ENCODE measurements at regions not wholly inside any gene's neighbourhood (a gene's known extent, or its start where the extent isn't known, plus 50 kb on each side); places are given as distances from the start of the nearest gene placed in this dataset.

GRCh38 chr10:57786850-57787750, 480.6 kb downstream of the IPMK start:
- no peak for DNase-seq (ENCODE audit: low spot score)

DNA sequence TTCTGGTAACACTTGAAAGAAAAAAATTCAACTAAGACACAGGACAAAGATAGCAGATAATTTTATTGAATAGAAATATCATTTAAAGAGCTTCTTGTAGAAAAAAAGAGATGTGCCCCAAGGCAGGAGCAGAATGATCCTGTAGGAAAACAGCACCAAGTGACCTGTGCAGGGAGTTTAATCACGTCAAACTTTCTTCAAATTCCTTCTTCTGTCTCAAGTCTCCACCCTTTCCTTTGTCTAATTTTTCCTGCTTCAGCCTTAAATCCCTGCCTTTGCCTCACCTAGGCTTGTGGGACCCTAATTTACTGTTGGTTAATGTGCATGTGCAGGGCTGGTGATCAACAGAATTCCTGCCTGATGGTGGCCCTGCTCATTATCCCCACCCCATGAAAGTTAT, 481.4 kb downstream of the IPMK start:
- no peak for DNase-seq (ENCODE audit: low spot score)

DNA sequence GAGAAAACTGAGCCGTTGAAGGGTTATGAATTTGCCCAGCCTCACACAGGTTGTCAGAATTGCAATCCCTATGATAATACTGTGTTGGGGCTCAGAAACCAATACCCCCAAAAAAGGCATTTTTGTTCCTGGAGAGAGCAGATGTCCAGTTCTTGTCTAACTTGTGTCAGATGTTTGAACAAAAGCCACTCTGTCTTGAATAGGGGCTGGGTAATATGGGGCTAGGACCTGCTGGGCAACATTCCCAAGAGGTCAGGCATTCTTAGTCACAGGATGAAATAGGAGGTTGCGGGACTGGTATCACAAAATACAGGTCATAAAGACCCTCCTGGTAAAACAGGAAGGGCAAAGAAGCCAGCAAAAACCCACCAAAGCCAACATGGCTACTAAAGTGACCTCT, 482.1 kb downstream of the IPMK start:
- DNase-seq (ENCODE audit: low spot score) = no peak

GRCh38 chr10:57785068-57785467, 482.6 kb downstream of the IPMK start:
- DNase-seq (ENCODE audit: low spot score) = peak; percentile 4

DNA sequence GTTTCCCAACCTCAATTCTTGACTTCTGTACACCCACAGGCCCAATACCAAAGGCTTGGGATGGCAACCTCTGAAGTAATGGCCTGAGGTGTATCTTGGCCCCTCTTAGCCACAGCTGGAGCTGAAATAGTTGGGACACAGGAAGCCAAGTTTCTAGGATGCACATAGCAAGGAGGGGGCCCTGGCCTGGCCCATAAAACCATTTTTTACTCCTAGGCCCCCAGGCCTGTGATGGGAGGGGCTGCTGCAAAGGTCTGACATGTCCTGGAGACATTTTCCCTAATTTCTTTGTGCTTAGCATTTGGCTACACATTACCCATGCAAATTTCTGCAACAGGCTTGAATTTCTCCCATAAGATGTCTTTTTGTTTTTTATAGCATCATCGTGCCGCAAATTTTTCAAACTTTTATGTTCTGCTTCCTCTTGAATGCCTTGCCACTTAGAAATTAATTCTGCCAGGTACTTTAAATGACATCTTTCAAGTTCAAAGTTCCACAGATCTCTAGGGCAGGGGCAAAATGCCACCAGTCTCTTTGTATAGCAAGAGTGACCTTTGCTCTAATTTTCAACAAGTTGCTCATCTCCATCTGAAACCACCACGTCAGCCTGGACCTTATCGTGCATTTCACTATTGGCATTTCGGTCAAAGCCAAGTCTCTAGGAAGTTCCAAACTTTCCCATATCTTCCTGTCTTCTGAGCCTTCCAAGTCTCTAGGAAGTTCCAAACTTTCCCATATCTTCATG, 490.8 kb downstream of the IPMK start:
- no peak for DNase-seq (ENCODE audit: low spot score)

DNA sequence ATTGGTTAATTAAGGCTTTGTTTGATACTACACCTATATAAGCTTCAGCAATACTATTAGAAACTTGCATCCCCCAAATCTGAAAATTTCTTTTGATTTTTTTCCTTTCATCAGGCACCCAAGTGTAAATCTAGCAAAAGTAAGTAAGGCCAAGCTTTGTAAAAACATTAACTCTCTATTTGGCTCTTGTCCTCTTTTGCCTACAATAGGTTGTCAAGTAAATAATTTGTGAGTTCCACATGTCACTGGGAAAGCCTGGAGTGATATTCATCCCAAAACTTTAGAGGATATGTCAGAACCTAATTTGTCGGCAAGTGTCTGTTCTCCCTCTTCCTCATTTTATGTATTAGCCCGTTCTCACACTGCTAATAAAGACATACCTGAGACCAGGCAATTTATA, 492.4 kb downstream of the IPMK start:
- DNase-seq (ENCODE audit: low spot score) = no peak

DNA sequence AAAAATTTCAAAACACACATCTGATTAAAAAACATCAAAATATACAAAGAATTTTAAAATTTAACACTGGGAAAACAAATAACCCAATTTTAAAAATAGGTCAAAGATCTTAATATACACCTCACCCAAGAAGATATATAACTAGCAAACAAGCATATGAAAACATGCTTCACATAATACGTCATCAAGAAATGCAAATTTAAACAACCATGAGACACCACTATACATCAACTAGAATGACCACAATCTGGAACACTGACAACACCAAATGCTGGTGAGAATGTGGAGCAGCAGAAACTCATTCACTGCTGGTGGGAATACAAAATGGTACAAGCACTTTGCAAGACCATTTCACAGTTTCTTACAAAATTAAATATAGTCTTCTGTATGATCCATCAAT, 498.4 kb downstream of the IPMK start:
- no peak for DNase-seq (ENCODE audit: low spot score)

- no peak for DNase-seq (ENCODE audit: low spot score)
These were observed 507.9 kb downstream of the IPMK start for GRCh38 chr10:57759777-57760176.

DNA sequence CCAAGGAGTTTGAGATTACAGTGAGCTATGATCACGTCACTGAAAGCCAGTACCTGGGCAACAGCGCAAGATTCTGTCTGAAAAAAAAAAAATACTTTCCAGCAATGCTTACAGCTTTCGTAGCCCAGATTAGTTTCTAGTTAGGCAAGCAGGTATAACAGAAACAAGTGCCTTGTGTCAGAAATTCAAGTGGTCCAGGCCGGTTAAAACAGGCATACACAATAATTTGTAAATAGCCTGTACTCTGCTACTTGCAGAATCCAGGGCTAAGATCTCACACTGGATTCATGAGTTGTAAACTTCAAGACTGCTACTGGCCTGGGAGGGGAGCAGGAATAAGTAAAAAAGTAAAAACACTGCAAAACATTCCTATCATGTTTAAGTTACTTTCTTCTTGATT, 512.9 kb downstream of the IPMK start:
- DNase-seq (ENCODE audit: low spot score) = no peak

- no peak for DNase-seq (ENCODE audit: low spot score)
These were observed 524.0 kb downstream of the IPMK start for GRCh38 chr10:57743711-57744110.

DNA sequence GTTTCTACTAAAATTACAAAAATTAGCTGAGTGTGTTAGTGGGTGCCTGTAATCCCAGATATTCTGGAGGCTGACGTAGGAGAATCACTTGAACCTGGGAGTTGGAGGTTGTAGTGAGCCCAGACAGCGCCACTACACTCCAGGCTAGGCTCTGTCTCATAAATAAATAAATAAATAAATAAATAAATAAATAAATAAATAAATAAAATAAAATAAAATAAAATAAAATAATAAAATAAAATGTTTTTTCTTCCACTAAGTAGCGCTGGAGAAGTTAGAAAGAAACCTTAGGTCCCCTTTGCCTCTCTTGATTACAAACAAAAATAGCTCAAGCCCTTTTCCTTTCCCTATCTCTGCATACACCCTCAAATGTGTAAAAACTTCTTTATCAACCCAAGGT, 525.9 kb downstream of the IPMK start:
- no peak for DNase-seq (ENCODE audit: low spot score)

GRCh38 chr10:57723305-57723704, 544.4 kb downstream of the IPMK start:
- DNase-seq (ENCODE audit: low spot score) = no peak

DNA sequence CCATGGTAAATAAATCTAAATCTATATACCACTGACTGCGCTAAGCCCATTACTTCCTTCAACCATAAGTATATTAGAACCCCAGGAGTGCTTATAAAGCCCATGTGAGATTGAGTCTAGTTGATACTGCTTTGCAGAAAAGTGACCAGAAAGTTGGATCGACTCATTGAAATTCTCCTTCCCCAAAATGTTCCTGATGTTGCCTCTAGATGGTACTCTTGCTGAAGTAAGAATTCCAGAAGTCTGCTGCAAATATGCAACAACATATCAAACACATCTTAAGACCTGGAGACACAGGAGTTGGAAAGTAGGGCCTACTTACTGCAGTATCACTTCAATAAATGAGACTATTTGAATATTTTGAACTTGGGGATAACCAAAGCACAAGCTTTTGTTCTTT, 550.8 kb downstream of the IPMK start:
- DNase-seq (ENCODE audit: low spot score) = peak; percentile 2

DNA sequence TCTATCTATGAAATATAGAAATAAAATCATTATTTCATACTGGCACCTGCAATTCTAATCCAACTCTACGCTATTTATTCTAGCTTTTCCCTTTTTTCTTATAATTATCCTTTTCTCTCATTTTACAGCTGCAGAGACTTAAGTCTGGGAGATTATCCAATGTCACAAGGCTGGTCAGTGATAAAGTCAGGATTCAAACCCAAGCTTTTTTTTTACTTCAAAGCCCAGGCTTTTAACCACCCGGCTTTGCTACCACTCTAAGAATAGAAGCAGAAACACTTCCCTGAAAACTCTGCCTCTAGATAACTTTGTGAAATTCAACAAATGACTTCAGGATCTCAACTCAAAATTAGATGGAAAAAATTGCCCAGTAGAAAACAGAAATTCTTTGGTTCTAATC, 552.5 kb downstream of the IPMK start:
- DNase-seq (ENCODE audit: low spot score) = no peak

- no peak for DNase-seq (ENCODE audit: low spot score)
These were observed 560.4 kb downstream of the IPMK start for GRCh38 chr10:57707300-57707658.

DNA sequence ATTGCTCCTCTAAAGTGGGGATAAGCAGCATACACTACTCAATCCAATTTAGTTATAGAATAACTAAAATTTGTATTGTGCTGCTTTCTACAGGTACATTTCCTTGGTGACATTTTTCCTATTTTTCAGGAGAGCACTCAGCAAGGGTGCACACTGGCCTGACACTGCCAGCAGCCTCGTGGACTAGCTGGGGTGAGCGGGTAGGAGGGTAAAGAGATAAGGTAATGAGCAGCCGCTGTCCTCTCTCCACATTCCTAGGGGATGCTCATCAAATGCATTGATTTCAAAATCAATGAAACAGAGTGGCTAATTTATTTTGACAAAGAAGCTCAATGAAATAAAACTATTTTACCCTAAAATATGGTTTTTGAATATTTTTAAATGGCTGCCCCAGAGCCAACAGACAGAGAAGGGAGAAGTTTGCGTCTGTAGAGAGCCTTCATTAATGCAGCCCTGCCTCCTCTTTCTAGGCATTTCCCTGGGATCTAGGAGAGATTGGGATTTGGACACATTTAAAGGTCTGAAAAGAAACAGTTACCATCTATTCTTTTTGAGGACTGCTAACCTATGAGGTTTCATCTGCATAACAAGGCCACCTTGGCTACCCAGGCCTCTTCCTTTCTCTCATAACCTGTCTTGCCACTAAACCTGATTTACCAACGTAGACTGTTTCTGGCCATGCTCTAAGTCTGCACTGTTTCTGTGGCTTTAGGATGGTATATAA, 561.0 kb downstream of the IPMK start:
- DNase-seq (ENCODE audit: low spot score) = no peak

DNA sequence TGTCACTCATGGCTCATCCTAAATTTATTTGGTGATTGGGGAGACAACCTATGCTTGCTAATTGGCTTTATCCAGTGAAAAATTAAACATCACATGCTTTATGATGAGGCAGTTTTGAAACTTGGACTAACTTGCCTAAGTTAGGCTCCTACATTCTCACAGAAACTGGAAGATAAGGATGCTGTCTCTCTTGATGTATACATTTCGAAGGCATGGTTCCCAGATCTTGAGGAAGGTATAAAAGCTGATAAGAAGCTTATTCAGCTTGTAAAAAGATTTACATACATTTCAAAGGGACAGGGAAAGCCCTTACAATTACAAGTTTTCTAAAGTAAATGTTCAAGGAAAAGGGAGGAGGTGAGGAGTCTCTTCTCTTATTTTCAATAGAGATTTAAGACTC, 561.7 kb downstream of the IPMK start:
- no peak for DNase-seq (ENCODE audit: low spot score)

- no peak for DNase-seq (ENCODE audit: low spot score)
These were observed 567.8 kb downstream of the IPMK start for GRCh38 chr10:57699944-57700343.

DNA sequence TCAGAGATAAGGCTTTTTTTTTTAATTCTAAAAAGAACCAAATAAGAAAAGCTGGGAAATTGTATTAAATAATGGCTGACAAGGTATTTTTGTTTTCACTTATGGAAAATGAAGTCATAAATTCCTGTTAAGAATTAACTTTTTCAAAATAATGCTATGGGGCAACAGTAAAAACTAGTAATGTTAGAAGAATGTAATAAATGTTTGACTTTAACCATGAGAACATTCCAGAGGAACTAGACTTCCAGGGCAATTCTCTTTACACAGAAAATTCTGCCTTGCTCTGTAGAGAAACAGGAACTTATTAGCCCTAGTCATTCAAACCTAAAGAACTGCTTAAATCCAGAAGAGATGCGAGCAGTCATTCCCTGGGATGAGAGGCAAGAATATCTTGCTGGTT, 571.1 kb downstream of the IPMK start:
- no peak for DNase-seq (ENCODE audit: low spot score)

DNA sequence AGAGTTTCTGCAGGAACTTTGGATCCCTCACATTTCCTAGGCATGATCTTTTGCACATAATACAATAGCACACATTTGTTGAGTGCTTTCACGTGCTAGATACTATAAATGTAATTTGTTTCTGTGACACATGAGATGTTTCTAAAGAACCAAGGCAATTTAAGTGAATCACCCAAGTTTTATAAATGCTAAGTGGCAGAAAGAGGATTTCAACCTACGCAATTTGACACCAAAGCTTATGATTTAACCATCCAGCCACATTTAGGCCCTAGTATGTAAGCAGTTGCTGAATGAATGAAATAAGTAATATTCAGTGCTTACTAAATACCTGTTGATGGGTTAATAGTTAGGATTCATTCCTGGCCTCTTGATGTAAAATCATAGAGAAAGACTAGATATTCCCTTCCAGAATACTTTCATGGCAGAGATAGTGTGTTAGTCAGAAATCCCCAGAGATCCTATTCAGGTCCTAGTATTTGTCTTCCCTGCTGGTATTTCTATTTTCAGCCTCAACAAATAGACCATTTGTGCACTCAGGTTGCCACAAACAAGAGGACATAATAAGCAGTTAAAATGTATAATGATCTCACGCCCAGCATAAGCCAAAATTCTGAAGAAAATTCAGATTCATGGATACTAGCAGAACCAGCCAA, 572.6 kb downstream of the IPMK start:
- no peak for DNase-seq (ENCODE audit: low spot score)

- peak; percentile 28 for DNase-seq (ENCODE audit: low spot score)
These were observed 575.3 kb downstream of the IPMK start for GRCh38 chr10:57692255-57692980.

All from COLO829 (cell line).